ENCODE measurements at regions not wholly inside any gene's neighbourhood (a gene's known extent, or its start where the extent isn't known, plus 50 kb on each side); places are given as distances from the start of the nearest gene placed in this dataset.
A peak's percentile ranks its signal among the peaks of the same experiment; 100 is the strongest.

GRCh38 chr2:204415406-204416181 is 129.7 kb upstream of the PARD3B start:
- DNase-seq (ENCODE audit: low read depth) = no peak

DNA sequence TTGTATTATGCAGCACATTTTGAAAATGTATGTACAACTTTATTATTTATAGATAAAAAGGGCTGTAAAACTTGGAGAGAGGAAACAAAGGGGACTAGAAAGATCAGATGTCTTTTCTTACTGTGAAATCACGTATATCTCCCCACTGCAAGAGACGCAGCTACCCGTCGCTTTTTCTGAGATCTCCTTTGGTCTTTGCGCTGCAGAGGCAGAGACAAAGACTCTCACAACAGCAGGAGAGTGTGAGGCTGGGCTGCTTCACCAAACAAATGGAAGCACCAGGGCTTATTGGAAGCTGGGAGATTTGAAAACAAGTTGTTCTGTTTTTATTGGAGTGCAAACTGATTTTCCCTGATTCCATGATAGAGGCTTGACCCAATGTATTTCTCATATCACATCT is 129.0 kb upstream of the PARD3B start:
- no peak for DNase-seq (ENCODE audit: low read depth)

DNA sequence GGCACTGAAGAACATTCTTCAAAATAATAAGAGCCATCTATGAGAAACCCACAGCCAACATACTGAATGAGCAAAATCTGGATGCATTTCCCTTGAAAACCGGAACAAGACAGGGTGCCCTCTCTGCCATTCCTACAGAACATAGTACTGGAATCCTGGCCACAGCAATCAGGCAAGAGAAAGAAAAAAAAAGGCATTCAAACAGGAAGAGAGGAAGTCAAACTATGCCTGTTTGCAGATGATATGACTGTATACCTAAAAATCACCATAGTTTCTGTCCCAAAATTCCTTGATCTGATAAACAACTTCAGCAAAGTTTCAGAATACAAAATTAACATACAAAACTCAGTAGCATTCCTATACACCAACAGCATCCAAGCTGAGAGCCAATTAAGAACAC is 119.5 kb upstream of the PARD3B start:
- DNase-seq (ENCODE audit: low read depth) = no peak

GRCh38 chr2:204428675-204429074 is 116.6 kb upstream of the PARD3B start:
- DNase-seq (ENCODE audit: low read depth) = no peak

- DNase-seq (ENCODE audit: low read depth) = no peak
These were observed 113.7 kb upstream of the PARD3B start for GRCh38 chr2:204431529-204431928.

DNA sequence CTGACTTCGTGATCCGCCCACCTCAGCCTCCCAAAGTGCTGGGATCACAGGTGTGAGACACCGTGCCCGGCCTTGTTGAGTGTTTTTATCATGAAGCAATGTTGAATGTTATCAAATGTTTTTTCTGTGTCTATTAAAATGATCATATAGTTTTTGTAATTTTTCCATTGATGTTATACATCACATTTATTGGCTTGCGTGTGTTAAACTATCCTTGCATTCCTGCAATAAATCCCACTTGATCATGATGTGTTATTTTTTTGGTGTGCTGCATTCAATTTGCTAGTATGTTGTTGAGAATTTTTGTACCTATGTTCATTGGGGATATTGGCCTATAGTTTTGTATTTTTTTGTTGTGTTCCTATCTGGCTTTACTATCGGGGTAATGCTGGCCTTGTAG is 113.1 kb upstream of the PARD3B start:
- no peak for DNase-seq (ENCODE audit: low read depth)

DNA sequence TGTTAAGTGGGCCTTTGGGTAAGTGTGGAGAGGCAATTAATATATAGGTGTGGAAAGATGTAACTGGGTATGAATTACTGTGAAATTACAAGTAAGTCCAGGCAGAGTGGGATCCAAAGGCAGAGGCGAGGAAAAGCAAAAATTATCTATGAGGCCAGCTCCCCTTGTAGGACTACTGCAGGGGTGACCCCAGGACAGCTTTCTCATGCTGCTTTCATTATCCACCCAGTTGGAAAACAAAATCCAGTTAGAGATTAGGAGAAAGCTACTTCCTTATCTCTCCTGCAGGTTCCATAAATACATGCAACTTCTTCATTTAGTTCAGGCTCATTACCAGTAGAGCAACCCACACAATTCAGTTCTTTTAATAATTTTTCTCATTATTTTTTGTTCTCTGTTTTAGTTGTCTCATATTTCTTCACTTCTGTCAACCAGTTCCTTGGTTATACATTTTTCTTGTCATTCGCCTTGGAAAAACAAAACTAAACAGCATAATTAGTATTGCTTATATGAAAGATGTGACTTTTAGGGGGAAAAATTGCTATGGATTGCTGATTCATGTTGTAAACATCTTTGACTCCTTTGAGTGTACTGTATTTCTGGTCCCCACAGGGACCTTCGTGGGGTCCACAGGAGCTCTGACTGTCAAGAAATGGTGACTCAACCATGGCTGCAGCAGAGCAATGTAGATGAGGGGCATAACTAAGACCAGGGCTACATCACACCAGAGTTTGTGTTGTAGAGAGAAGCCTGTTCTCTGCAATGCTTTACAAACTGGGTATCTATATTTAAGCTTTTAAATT is 110.4 kb upstream of the PARD3B start:
- no peak for DNase-seq (ENCODE audit: low read depth)

DNA sequence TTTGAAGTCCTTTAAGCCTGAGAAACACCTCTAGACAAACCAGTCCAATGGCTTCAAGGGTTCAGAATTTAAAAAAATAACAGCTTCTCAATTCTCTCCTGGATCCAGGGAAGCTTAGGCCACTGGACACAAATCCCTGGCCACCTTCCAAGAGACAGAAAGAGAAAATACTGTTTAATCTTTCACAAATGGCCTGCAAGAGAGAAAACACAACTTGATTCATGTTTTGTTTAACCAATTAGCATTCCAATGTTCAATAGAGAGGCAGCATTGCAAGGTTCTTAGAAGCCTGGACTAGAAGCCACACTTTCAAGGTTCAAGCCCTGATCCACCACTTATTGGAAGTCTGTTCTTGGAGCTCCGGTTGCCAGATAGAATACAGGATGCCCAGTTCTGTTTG is 109.0 kb upstream of the PARD3B start:
- no peak for DNase-seq (ENCODE audit: low read depth)

- no peak for DNase-seq (ENCODE audit: low read depth)
These were observed 107.9 kb upstream of the PARD3B start for GRCh38 chr2:204437408-204437807.

DNA sequence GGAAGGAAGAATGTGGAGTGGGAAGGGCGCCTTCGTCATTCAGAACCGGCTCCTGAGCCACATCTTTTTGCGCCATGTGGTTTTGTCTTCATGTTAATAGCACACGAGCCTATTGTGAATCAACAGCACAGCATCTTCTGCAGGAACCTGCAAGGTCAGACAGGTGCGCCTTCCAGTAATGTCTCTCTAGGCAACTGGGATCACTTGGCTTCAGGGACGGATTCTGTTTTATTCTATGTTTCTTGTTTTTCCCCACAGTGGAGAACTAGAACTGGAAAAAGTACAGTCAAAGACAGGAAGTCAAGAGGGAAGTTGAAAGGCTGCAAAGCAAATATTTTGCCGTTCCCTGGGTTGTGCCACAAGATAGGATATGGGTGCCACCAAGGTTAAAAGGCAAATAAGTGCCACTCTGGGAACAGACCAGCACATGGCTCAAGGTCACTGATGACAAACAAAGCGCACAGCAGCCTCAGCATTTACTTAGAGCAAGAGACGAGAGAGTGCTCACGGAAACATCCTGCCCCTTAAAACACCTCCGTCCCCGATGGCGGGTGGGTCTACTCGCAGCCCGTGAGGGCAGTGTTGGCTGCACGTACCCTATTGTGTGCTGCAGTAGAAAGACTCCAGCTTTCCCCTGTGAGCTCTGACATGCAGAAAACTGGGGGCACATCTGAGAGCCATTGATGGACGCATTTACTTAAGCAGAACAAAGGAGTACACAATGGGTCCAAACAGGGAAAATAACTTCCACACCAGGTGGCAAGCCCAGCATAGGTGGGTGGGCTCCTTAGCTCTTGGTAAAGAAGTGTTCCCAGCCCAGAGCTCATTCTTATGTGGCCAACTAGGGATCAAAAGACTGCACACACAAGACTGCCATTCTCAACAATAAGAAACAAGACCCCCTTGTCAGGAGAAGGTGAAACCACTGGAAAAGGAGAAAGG is 107.2 kb upstream of the PARD3B start:
- no peak for DNase-seq (ENCODE audit: low read depth)

DNA sequence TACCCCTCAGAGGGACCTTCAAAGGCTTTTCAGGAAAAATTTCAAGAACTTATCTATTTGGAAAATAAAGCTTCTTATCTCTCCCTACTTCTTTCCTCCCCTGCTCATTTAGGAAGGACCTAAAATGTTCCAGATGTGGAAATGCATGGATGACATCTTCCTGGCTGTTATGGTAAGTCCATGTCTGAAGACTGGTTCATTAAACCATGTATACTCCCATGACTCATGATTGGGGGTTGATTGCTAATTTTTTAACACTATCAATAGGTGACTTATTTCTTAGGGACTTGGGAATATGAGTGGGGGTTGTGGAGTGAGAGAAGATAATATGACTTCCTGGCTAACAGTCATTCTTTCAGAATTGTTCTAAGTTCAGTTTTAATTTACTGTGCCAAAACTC is 104.0 kb upstream of the PARD3B start:
- DNase-seq (ENCODE audit: low read depth) = no peak

DNA sequence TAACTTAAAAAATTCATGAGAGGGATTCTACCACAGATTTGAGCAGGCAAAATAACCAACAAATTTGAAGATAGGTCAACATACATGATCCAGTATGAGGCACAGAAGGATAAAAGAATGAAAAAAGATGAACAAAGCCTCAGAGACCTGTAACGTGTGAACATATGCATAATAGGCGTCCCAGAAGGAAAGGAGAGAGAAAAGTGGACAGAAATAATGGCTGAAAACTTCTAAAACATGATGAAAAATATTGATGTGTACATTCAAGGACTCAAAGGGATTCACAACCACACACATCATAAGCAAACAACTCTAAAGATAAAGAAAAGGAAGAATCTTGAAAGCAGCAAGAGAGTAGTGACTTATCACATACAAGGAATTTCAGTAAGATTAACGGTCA is 100.1 kb upstream of the PARD3B start:
- DNase-seq (ENCODE audit: low read depth) = no peak

DNA sequence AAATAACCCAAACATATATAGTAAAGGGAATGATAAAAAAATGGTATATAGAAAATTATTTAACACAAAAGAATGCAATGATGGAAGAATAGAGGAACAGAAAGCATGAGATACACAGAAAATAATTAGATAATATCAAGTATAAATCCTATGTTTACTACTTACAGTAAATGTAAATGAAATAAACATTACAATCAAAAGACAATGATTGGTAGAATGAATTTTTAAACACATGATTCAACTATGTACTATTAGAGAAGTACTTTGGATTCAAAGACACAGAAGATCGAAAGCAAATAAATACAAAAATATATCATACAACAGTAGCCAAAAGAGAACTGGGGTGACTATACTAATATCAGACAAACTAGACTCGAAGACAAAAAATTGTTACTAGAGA is 97.6 kb upstream of the PARD3B start:
- DNase-seq (ENCODE audit: low read depth) = no peak

DNA sequence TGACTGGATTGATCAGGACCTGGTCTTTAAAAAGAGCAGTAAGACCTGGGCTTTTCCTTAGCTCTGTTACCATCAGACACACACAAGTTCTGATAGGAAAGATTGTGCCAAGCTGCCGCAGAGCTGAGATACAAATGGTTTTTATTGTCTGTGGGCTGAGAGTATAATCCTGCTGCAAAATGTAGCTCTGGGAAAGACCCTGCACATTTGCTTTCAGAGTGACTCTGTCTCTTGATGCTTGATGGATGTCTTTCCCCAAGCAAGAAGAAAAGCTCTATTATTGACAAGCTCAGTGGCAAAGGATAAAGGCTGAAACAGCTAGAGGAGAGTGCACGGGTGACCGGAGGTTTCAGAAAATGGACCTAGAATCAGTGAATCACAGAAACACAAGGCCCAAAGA is 95.3 kb upstream of the PARD3B start:
- DNase-seq (ENCODE audit: low read depth) = no peak

DNA sequence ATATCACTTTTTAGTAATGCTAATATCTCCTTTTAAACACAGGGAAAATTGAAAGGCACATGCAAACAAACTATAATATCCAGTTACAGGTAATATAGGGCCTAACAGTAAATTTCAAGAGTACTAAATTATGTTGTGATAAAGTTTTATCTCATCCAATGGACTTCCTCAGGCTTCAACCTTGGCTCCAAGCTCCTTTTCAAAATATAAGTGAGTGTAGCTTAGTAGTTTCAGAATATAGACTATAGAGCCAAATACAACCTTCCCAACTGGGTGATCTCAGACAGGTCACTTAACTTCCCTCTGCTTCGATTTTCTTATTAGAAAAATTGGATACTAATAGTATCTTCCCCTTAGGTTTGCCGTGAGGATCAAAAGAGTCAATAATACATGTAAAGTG is 93.5 kb upstream of the PARD3B start:
- DNase-seq (ENCODE audit: low read depth) = no peak

- peak; percentile 99 for DNase-seq (ENCODE audit: low read depth)
These were observed 92.7 kb upstream of the PARD3B start for GRCh38 chr2:204452464-204453023.

- DNase-seq (ENCODE audit: low read depth) = no peak
These were observed 91.5 kb upstream of the PARD3B start for GRCh38 chr2:204453730-204454167.

- DNase-seq (ENCODE audit: low read depth) = no peak
These were observed 90.4 kb upstream of the PARD3B start for GRCh38 chr2:204454672-204455380.

DNA sequence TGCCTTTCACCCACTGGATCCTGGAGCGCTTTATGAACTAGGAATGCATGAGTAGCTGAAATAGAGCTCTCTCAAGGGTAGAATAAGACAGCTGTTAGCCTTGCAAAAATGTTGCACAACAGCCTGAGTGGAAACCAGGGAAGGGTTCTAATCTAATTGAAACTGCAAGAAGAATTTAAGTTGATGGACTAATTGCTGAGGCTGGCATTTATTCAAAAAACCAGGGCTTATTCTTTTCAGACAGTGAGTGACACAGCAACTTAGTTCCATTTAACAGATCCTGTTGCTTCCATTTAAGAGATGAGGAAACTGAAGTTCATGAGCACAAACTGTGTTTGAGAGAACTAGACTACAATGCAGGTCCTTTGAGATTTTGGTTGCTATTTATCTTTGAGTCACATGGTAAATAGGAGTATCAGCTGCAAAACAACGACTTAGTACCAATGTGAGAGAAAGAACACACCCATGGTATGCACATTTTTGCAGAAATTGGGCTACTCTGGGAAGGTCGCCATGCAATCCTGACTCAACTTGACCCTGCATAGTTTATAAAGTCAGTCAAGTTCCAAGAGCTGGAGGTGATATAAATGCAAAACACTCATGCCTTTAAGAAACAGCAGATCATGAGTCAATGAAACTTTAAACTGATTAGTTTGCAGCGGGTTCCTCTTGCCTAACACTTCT is 76.4 kb upstream of the PARD3B start:
- DNase-seq (ENCODE audit: low read depth) = peak; percentile 37

DNA sequence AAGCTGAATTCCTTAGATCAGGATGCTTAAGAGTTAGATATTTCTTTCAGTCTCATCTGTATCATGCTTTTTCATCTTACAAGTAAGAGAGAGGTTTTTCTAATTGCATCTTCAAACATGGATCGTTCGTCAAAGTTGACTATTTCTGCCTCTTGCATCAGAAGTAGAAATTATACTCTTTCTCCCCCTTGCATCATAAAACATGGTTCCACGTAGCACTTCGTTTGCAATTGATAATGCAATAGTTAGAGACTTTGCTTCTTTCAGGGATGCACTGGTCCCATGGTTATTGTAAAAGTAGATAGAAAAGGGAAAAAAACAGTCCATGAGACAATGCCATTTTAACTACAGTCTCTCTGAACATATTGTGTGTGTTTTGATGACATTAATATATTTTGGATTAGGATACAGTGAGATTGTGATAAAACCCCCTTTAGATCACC is 75.1 kb upstream of the PARD3B start:
- no peak for DNase-seq (ENCODE audit: low read depth)
